ENCODE measurements at regions not wholly inside any gene's neighbourhood (a gene's known extent, or its start where the extent isn't known, plus 50 kb on each side); places are given as distances from the start of the nearest gene placed in this dataset.
A peak's percentile ranks its signal among the peaks of the same experiment; 100 is the strongest.
"Not testable (repeated sequence)": the region's sequence is repeated elsewhere in the genome, so short reads cannot be mapped to it uniquely, and the experiment has no call there.

DNA sequence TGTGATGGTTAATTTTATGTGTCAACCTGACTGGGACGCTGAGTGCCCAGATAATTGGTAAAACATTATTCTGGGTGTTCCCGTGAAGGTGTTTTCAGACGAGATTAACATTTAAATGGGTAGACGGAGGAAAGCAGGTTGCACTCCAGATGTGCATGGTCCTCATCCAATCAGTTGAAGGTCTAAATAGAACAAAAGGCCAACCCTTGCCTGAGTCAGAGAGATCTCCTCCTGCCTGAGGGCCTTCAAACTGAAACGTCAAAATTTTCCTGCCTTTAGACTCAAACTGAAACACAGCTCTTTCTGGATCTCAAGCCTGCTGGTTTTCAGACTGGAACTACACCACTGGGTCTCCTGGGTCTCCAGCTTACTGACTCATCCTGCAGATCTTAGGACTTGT is 73.5 kb downstream of the NPIPA8 start:
- H3K4me1 Mint-ChIP-seq; ATAC-seq (replicated peaks); H3K9me3 Mint-ChIP-seq; H3K27me3 Mint-ChIP-seq; H3K4me3 Mint-ChIP-seq; H3K27ac Mint-ChIP-seq; H3K36me3 Mint-ChIP-seq (ENCODE audit: low read depth): not testable (repeated sequence)

GRCh38 chr16:18261848-18262247 is 74.7 kb downstream of the NPIPA8 start:
- H3K27me3 Mint-ChIP-seq; H3K4me1 Mint-ChIP-seq; H3K9me3 Mint-ChIP-seq; H3K36me3 Mint-ChIP-seq (ENCODE audit: low read depth); H3K27ac Mint-ChIP-seq; ATAC-seq (replicated peaks); H3K4me3 Mint-ChIP-seq: not testable (repeated sequence)

DNA sequence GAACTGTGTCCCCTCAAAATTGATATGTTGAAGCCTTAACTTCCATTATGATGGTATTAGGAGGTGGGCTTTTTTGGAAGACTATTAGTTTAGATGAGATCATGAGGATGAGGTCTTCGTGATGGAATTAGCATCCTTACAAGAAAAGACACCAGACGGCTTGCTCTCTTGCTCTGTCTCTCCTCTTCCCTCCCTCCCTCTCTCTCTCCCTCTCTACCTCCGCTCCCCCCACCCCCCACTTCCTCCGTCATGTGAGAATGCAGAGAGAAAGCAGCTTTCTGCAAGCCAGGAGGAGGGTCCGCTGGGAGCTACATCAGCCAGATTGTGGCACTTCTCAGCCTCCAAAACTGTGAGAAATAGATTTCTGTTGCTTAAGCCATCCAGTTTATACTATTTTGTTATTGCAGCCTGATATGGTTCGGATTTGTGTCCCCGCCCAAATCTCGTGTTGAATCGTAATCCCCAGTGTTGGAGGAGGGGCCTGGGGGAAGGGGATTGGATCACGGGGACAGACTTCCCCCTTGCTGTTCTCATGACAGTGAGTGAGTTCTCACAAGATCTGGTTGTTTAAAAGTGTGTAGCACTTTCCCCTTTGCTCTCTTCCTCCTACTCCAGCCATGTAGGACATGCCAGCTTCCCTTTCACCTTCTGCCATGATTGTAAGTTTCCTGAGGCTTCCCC is 76.9 kb downstream of the NPIPA8 start:
- H3K27ac Mint-ChIP-seq; H3K27me3 Mint-ChIP-seq; ATAC-seq (replicated peaks); H3K4me1 Mint-ChIP-seq; H3K36me3 Mint-ChIP-seq (ENCODE audit: low read depth); H3K9me3 Mint-ChIP-seq; H3K4me3 Mint-ChIP-seq: not testable (repeated sequence)

DNA sequence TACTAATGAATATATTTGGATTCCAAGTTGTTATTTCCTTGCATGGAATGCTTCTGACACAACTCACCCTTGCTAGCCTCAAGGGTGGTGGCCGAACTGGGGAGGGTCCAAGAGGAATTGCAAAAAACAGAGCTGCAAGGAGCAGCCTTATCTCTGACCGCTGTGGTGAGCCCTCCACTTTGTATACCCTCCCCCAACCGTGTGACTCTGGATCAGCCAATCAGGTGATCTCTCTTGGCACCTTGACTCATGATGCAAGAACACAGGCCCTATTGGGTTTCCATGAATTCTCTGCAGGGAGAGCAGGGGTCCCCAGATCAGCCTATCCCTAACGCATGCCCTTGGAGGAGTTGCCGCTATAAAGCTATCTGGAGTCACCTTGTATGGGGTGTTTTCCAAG is 83.6 kb downstream of the NPIPA8 start:
- H3K27ac Mint-ChIP-seq; H3K4me3 Mint-ChIP-seq; H3K36me3 Mint-ChIP-seq (ENCODE audit: low read depth); H3K27me3 Mint-ChIP-seq; H3K9me3 Mint-ChIP-seq; ATAC-seq (replicated peaks); H3K4me1 Mint-ChIP-seq: not testable (repeated sequence)

GRCh38 chr16:18230505-18230904 is 106.0 kb downstream of the NPIPA8 start:
- not testable (repeated sequence) for H3K4me1 Mint-ChIP-seq; H3K9me3 Mint-ChIP-seq; H3K4me3 Mint-ChIP-seq; H3K27me3 Mint-ChIP-seq; H3K27ac Mint-ChIP-seq; H3K36me3 Mint-ChIP-seq (ENCODE audit: low read depth); ATAC-seq (replicated peaks)

GRCh38 chr16:18222054-18223009 is 114.2 kb downstream of the NPIPA8 start:
- not testable (repeated sequence) for ATAC-seq (replicated peaks); H3K36me3 Mint-ChIP-seq (ENCODE audit: low read depth); H3K4me3 Mint-ChIP-seq; H3K27ac Mint-ChIP-seq; H3K9me3 Mint-ChIP-seq; H3K4me1 Mint-ChIP-seq; H3K27me3 Mint-ChIP-seq

DNA sequence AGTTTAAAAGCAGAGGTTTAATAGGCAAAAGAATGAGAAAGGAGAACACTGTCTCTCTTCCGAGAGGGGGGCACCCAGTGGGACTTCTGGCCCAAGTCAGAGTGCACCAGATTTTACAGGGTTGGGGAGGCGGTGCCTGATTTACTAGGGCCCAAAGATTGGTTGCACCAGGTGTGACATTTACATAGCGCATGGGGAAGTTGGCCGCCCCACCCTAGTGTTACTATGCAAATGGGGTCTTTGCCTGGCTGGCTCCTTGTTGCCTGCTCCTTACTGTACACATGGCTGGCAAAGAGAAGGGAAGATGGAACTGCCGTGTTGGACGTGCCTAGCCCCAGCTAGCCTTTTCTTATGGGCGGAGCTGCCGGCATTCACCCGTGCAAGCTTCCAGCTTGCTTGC is 118.8 kb downstream of the NPIPA8 start:
- not testable (repeated sequence) for H3K4me1 Mint-ChIP-seq; H3K36me3 Mint-ChIP-seq (ENCODE audit: low read depth); H3K27me3 Mint-ChIP-seq; ATAC-seq (replicated peaks); H3K4me3 Mint-ChIP-seq; H3K27ac Mint-ChIP-seq; H3K9me3 Mint-ChIP-seq

GRCh38 chr16:18216814-18217213 is 119.7 kb downstream of the NPIPA8 start:
- H3K4me1 Mint-ChIP-seq; H3K4me3 Mint-ChIP-seq; H3K36me3 Mint-ChIP-seq (ENCODE audit: low read depth); H3K27me3 Mint-ChIP-seq; H3K27ac Mint-ChIP-seq; ATAC-seq (replicated peaks); H3K9me3 Mint-ChIP-seq: not testable (repeated sequence)

DNA sequence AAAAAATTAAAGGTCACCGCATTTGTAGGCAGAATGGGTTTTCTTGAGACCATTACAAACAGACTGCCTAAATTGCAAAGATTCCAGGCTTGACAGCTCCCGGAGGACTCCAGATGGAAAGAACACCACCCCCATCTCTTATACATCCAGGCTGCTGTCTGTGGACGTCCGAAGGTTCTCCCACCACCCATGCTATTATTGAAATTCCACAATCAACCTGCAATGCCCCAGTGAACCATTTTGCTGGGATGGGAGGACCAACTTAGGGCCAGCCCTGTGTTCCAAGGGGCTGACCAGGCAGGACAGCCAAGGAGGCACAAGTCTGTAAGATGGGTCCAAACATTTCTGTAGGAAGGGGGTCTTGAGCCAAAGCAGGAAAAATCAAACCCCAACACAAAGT is 122.7 kb downstream of the NPIPA8 start:
- not testable (repeated sequence) for H3K9me3 Mint-ChIP-seq; H3K27me3 Mint-ChIP-seq; ATAC-seq (replicated peaks); H3K27ac Mint-ChIP-seq; H3K4me1 Mint-ChIP-seq; H3K36me3 Mint-ChIP-seq (ENCODE audit: low read depth); H3K4me3 Mint-ChIP-seq

- H3K4me3 Mint-ChIP-seq; H3K4me1 Mint-ChIP-seq; ATAC-seq (replicated peaks); H3K9me3 Mint-ChIP-seq; H3K36me3 Mint-ChIP-seq (ENCODE audit: low read depth); H3K27me3 Mint-ChIP-seq; H3K27ac Mint-ChIP-seq: not testable (repeated sequence)
Measured at GRCh38 chr16:18211505-18211904, 125.0 kb downstream of the NPIPA8 start.

DNA sequence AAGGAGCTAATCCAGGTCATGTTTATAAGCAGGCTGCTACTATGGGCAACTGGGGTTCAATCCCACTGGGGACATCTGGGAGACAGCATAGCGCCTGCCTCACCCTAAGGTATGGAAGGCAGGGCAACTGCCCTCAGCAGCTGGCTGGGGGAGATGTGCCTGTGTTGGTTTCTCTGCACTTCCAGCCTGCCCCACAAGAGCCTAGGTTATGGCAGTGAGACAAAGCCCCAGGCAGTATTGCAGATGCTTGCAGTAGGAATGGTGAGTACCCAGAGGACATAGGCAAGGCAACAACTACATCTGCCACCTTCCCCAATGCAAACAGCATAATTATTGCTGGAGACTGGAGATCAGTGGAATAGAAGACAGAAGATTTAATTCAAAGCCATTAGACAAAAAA is 131.8 kb downstream of the NPIPA8 start:
- peak; percentile 28 for ATAC-seq (replicated peaks)
- H3K36me3 Mint-ChIP-seq (ENCODE audit: low read depth); H3K27ac Mint-ChIP-seq; H3K27me3 Mint-ChIP-seq; H3K4me3 Mint-ChIP-seq; H3K9me3 Mint-ChIP-seq; H3K4me1 Mint-ChIP-seq: not testable (repeated sequence)

DNA sequence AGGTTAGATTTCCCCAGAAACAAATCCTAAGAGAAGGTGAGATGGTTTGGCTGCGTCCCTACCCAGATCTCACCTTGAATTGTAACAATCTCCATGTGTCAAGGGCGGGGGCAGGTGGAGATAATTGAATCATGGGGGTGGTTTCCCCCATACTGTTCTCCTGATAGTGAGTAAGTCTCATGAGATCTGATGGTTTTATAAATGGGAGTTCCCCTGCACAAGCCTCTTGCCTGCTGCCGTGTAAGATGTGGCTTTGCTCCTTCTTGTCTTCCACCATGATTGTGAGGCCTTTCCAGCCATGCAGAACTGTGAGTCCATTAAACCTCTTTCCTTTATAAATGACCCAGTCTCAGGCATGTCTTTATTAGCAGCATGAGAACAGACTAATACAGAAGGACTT is 132.2 kb downstream of the NPIPA8 start:
- peak; percentile 65 for ATAC-seq (replicated peaks)
- H3K27ac Mint-ChIP-seq; H3K9me3 Mint-ChIP-seq; H3K4me3 Mint-ChIP-seq; H3K4me1 Mint-ChIP-seq; H3K27me3 Mint-ChIP-seq; H3K36me3 Mint-ChIP-seq (ENCODE audit: low read depth): not testable (repeated sequence)

DNA sequence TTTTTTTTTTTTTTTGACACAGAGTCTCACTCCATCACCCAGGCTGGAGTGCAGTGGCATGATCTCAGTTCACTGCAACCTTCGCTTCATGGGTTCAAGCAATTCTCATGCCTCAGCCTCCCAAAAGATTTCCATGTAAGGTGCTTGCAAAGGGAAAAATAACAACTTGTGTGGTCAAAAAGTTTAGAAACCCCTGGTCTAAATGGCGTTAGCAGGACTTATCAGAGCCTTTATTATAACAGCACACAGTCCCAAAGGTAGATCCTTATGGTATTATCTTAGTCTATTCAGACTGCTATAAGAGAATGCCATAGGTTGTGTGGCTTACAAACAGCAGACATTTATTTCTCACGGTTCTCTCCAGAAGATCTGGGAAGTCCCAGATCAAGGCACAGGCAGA is 135.0 kb downstream of the NPIPA8 start:
- H3K27me3 Mint-ChIP-seq; ATAC-seq (replicated peaks); H3K9me3 Mint-ChIP-seq; H3K4me3 Mint-ChIP-seq; H3K4me1 Mint-ChIP-seq; H3K27ac Mint-ChIP-seq; H3K36me3 Mint-ChIP-seq (ENCODE audit: low read depth): not testable (repeated sequence)

DNA sequence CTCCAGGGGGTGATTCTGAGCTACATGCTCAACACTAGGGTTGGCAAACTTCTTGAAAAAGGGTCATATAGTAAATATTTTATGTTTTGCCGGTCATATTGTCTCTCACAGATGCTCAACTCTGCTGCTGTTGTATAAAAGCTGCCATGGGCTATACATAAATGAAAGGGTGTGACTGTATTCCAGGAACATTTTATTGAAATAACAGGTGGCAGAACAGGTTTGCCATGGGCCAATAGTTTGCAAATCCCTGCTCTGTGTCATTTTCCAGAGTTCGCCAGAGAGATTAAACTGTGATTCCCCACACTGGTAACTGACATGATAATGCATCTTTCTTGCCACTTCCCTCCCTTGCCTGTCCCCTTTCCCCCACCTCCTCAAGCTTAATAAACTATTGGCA is 144.1 kb downstream of the NPIPA8 start:
- ATAC-seq (replicated peaks); H3K36me3 Mint-ChIP-seq (ENCODE audit: low read depth); H3K4me3 Mint-ChIP-seq: not testable (repeated sequence)

DNA sequence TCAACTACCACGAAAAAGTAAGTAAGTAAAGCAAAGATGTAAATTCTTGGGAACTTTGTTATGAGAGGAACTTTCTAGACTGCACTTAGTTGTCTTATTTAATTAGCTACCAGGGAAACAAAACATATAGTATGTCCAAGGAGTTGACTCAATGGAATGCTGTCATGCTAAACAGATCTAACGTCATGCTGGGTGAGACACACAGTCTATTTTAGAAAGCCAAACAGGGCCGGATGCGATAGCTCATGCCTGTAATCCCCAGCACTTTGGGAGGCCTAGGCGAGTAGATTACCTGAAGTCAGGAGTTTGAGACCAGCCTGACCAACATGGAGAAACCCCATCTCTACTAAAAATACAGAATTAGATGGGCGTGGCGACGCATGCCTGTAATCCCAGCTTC is 146.4 kb downstream of the NPIPA8 start:
- H3K4me1 Mint-ChIP-seq; H3K27ac Mint-ChIP-seq; H3K27me3 Mint-ChIP-seq; H3K9me3 Mint-ChIP-seq; H3K4me3 Mint-ChIP-seq; ATAC-seq (replicated peaks); H3K36me3 Mint-ChIP-seq (ENCODE audit: low read depth): not testable (repeated sequence)

More for the DNA sequence above, 144.1 kb downstream of the NPIPA8 start:
- H3K27ac Mint-ChIP-seq, H3K4me1 Mint-ChIP-seq, H3K27me3 Mint-ChIP-seq, H3K9me3 Mint-ChIP-seq: not testable (repeated sequence)

All from activated T-helper 17 cell treated with anti-CD3 and anti-CD28 coated beads, Interleukin-2, amount 50 U/mL, for 72 hours (primary cell).